Type B pancreatic cell (in vitro differentiated cells): ENCODE measurements at regions not wholly inside any gene's neighbourhood (a gene's known extent, or its start where the extent isn't known, plus 50 kb on each side); places are given as distances from the start of the nearest gene placed in this dataset.

Experiments used
- DNase-seq: peaks from one replicate; pipeline ENCODE4 v3.0.0; 2021; ENCODE audit warnings: mixed read lengths; ENCODE audit not compliant: unreplicated experiment; ENCODE audit errors: extremely low spot score
- H3K27ac Mint-ChIP-seq: 2 replicates; pipeline ENCODE4 v1.8.0; 2021; ENCODE audit warnings: mild to moderate bottlenecking, mixed read lengths
- H3K27me3 Mint-ChIP-seq: 2 replicates; pipeline ENCODE4 v1.8.0; 2021; ENCODE audit warnings: mixed read lengths
- H3K36me3 Mint-ChIP-seq: 2 replicates; pipeline ENCODE4 v1.8.0; 2021; ENCODE audit warnings: mixed read lengths
- H3K4me1 Mint-ChIP-seq: one replicate; pipeline ENCODE4 v1.8.0; 2021; ENCODE audit warnings: mixed read lengths; ENCODE audit not compliant: unreplicated experiment
- H3K4me3 Mint-ChIP-seq: 2 replicates; pipeline ENCODE4 v1.8.0; 2021; ENCODE audit warnings: mild to moderate bottlenecking, mixed read lengths
- H3K9me3 Mint-ChIP-seq: 2 replicates; pipeline ENCODE4 v1.8.0; 2021; ENCODE audit warnings: mixed read lengths
- CTCF ChIP-seq: fragments of 200-600 bp; sonication (generic); conservative IDR thresholded peaks from 2 replicates; pipeline ENCODE4 v1.5.0; 2021; ENCODE audit warnings: antibody characterized with exemption, mild to moderate bottlenecking

- Mint-ChIP-seq H3K4me3 (no peak overlapping the region), H3K4me1 (no peaks in the 10 kb centered on the region)
Observed at GRCh38 chr2:142472382-142472781, 341.6 kb upstream of the LRP1B start.

GRCh38 chr2:142467321-142467720 lies 336.5 kb upstream of the LRP1B start:
- Mint-ChIP-seq H3K4me3 (no peak overlapping the region), H3K27ac (no peak overlapping the region), H3K36me3 (no peaks in the 10 kb centered on the region), H3K27me3 (no peaks in the 10 kb centered on the region), H3K4me1 (no peaks in the 10 kb centered on the region), H3K9me3 (no peaks in the 10 kb centered on the region)
- no peak for DNase-seq
- TF ChIP-seq CTCF = no peak

More at GRCh38 chr2:142472382-142472781, 341.6 kb upstream of the LRP1B start:
- H3K27me3 Mint-ChIP-seq = no peaks in the 10 kb centered on the region
- no peak overlapping the region for H3K27ac Mint-ChIP-seq
- no peak for DNase-seq
- no peaks in the 10 kb centered on the region for H3K9me3 Mint-ChIP-seq
- H3K36me3 Mint-ChIP-seq = no peaks in the 10 kb centered on the region
- TF ChIP-seq CTCF = no peak

- no peaks in the 10 kb centered on the region for H3K36me3 Mint-ChIP-seq
- no peaks in the 10 kb centered on the region for H3K4me1 Mint-ChIP-seq
- no peak for TF ChIP-seq CTCF
- no peaks in the 10 kb centered on the region for H3K27me3 Mint-ChIP-seq
- DNase-seq = no peak
- H3K4me3 Mint-ChIP-seq = no peak overlapping the region
- no peaks in the 10 kb centered on the region for H3K9me3 Mint-ChIP-seq
- no peak overlapping the region for H3K27ac Mint-ChIP-seq
Observed at GRCh38 chr2:142463047-142463446, 332.2 kb upstream of the LRP1B start.

DNA sequence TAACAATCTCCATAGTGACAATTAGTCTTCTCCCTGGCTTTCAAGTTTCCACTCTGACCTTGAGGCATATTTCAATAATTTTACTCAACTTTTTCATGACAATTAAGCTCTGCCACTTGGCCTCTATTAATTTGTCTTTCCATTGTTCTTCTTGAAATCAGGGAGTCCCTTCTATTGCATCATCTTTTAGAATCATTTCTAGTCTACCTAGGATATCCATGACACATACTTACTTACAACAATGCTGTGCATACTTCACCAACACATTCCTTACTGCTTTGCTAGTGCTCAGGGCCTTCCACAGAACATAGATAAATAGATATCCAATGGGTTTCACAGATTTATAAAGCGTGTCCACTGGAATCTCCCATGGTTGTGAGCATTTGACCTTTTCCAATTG lies 331.5 kb upstream of the LRP1B start:
- H3K27me3 Mint-ChIP-seq = no peaks in the 10 kb centered on the region
- H3K4me3 Mint-ChIP-seq = no peak overlapping the region
- H3K27ac Mint-ChIP-seq = no peak overlapping the region
- DNase-seq = no peak
- H3K36me3 Mint-ChIP-seq = no peaks in the 10 kb centered on the region
- TF ChIP-seq CTCF = no peak
- H3K9me3 Mint-ChIP-seq = no peaks in the 10 kb centered on the region
- no peaks in the 10 kb centered on the region for H3K4me1 Mint-ChIP-seq

DNA sequence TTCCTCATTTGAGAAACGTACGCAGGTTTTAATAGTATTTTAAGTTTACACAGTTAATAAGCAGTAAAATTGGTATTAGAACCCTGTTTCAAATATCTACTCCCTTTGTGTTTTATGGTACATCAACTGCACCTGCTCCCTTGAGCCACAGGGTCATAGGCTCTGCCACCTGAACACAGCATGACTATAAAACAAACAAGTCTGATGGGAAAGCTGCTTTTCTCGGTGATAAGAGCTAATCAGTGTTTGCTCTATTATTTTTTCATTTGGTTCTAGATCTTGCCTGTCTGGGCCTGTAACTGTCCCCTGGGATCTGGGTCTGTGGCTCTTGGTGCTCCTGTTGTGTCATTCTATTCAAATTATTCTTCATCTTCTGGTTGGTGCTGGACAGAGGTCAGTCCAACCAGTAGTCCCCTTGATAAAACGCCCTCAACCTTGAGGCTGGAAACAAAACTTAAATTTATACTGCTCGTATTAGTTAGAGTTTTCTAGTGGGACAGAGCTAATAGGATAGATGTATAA lies 314.8 kb upstream of the LRP1B start:
- no peak for DNase-seq
- no peaks in the 10 kb centered on the region for H3K36me3 Mint-ChIP-seq
- no peaks in the 10 kb centered on the region for H3K9me3 Mint-ChIP-seq
- no peaks in the 10 kb centered on the region for H3K4me1 Mint-ChIP-seq
- H3K27me3 Mint-ChIP-seq = no peaks in the 10 kb centered on the region
- H3K4me3 Mint-ChIP-seq = no peak overlapping the region
- no peak overlapping the region for H3K27ac Mint-ChIP-seq
- TF ChIP-seq CTCF = no peak

DNA sequence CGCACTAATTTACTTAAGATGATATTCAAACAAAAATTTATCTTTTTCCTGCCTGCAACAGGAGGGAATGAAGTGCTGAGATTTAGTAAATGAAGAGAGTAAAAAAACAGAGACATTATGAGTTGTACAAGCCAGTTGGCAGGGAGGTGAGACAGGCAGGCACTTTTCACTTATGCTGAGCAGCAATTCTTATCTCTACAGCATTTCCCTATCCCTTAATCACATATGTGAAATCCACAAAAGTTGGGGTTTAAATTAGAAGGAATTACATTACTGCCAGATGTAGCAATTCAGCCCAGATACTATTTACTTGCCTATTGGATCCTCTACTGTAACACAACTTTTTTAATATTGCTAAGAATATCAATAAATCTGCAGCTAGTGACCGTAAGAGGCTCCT lies 314.2 kb upstream of the LRP1B start:
- Mint-ChIP-seq H3K9me3 (no peaks in the 10 kb centered on the region), H3K27ac (no peak overlapping the region), H3K4me1 (no peaks in the 10 kb centered on the region), H3K36me3 (no peaks in the 10 kb centered on the region), H3K4me3 (no peak overlapping the region), H3K27me3 (no peaks in the 10 kb centered on the region)
- TF ChIP-seq CTCF = no peak
- no peak for DNase-seq
